WERI-Rb-1 (cell line): ENCODE measurements at regions not wholly inside any gene's neighbourhood (a gene's known extent, or its start where the extent isn't known, plus 50 kb on each side); places are given as distances from the start of the nearest gene placed in this dataset.

Experiments
- DNase-seq: peaks from one replicate; pipeline ENCODE4 v3.0.0-alpha.2; 2020
- H3K27ac ChIP-seq: fragments of 250-450 bp; sonication (Bioruptor Pico); 2 replicates; pipeline ENCODE4 v1.5.1; 2020; ENCODE audit warnings: mild to moderate bottlenecking, moderate library complexity
- H3K27me3 ChIP-seq: fragments of 250-450 bp; sonication (Bioruptor Pico); 2 replicates; pipeline ENCODE4 v1.5.1; 2021; ENCODE audit warnings: mild to moderate bottlenecking, low read depth, moderate library complexity; ENCODE audit not compliant: insufficient read depth, severe bottlenecking
- H3K36me3 ChIP-seq: fragments of 250-450 bp; sonication (Bioruptor Pico); 2 replicates; pipeline ENCODE4 v1.5.1; 2020; ENCODE audit warnings: mild to moderate bottlenecking, moderate library complexity
- H3K4me3 ChIP-seq: 2 replicates; pipeline ENCODE4 v1.5.1; 2011; ENCODE audit warnings: low read depth, mild to moderate bottlenecking, control low read depth, low read length
- H3K9me3 ChIP-seq: fragments of 250-450 bp; sonication (Bioruptor Pico); 2 replicates; pipeline ENCODE4 v1.5.1; 2021; ENCODE audit warnings: mild to moderate bottlenecking, moderate library complexity; ENCODE audit not compliant: severe bottlenecking
- TF ChIP-seq, protein P1 (sequence below): IDR thresholded peaks from 2 replicates; pipeline ENCODE4 v1.5.1; 2011; ENCODE audit warnings: low read depth, mild to moderate bottlenecking, control low read depth, inconsistent platforms, low read length

DNA sequence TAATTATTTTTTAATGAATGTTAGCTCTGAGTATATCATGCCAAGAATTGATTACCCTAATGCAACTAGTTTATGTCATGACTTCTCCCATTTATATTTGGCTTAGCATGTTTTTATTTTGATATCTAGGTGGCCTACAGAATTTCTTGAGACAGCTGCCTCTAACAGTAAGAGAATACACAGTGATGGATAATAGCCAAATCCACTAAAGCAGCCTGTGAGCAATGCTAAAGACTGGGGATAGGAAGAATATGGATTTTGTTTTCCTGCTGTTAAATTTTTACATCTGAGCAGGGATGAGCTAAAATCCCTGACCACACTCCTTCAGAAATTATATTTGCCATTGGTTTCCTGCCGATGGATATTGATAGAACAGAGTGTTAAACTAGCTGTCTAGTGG is 149.3 kb upstream of the TGFBR2 start:
- no peak for DNase-seq
- Histone ChIP-seq H3K9me3 (no peaks in the 10 kb centered on the region), H3K4me3 (no peak overlapping the region), H3K27me3 (no peaks in the 10 kb centered on the region), H3K27ac (no peak overlapping the region), H3K36me3 (no peaks in the 10 kb centered on the region)
- TF ChIP-seq, protein P1, sequence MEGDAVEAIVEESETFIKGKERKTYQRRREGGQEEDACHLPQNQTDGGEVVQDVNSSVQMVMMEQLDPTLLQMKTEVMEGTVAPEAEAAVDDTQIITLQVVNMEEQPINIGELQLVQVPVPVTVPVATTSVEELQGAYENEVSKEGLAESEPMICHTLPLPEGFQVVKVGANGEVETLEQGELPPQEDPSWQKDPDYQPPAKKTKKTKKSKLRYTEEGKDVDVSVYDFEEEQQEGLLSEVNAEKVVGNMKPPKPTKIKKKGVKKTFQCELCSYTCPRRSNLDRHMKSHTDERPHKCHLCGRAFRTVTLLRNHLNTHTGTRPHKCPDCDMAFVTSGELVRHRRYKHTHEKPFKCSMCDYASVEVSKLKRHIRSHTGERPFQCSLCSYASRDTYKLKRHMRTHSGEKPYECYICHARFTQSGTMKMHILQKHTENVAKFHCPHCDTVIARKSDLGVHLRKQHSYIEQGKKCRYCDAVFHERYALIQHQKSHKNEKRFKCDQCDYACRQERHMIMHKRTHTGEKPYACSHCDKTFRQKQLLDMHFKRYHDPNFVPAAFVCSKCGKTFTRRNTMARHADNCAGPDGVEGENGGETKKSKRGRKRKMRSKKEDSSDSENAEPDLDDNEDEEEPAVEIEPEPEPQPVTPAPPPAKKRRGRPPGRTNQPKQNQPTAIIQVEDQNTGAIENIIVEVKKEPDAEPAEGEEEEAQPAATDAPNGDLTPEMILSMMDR: no peak

DNA sequence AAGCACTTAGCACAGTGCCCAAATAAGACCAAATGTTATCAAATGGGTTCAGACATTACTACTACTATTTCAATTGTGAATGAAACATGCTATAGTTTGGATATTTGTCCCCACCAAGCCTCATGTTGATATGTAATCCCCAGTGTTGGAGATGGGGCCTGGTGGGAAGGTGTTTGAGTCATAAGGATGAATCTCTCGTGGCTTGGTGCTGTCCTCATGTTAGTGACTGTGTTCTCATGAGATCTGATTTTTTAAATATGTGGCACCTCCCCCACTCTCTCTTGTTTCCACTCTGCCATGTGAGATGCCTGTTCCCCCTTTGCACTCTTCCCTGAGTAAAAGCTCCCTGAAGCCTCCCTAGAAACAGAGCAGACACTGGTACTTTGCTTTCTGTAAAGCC is 148.7 kb upstream of the TGFBR2 start:
- TF ChIP-seq, protein P1: no peak
- H3K9me3 ChIP-seq: no peaks in the 10 kb centered on the region
- H3K36me3 ChIP-seq: no peaks in the 10 kb centered on the region
- no peak for DNase-seq
- no peak overlapping the region for H3K27ac ChIP-seq
- no peaks in the 10 kb centered on the region for H3K27me3 ChIP-seq
- H3K4me3 ChIP-seq: no peak overlapping the region

DNA sequence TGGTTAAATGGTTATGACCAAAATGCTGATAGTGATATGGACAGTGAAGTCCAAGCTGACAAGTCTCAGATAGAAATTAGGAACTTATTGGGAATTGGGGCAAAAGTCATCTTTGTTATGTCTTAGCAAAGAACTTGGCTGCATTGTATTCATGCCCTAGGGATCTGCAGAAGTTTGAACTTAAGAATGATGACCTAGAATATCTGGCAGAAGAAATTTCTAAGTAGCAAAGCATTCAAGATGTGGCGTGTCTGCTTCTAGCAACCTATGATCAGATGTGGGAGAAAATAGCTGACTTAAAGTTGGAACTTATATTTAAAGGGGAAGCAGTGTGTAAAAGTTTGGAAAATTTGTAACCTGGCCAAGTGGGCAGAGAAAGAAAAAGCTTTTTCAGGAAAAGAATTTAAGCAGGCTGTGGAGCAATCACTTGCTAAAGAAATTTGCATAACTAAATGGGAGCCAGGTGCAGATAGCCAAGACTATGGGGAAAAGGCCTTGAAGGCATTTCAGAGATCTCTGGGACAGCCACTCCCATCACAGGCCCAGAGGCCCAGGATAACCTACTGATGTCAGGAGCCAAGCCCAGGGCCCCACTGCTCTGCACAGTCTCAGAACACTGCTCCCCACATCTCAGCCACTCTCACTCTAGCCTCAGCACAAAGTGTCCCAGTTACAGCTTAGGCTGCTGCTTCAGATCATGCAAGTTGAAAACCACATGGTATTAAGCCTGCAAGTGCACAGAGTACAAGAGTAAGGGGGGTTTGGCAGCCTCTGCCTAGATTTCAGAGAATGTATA is 147.8 kb upstream of the TGFBR2 start:
- Histone ChIP-seq H3K4me3 (no peak overlapping the region), H3K36me3 (no peaks in the 10 kb centered on the region), H3K27ac (no peak overlapping the region), H3K27me3 (no peaks in the 10 kb centered on the region), H3K9me3 (no peaks in the 10 kb centered on the region)
- DNase-seq: no peak
- TF ChIP-seq, protein P1: no peak

DNA sequence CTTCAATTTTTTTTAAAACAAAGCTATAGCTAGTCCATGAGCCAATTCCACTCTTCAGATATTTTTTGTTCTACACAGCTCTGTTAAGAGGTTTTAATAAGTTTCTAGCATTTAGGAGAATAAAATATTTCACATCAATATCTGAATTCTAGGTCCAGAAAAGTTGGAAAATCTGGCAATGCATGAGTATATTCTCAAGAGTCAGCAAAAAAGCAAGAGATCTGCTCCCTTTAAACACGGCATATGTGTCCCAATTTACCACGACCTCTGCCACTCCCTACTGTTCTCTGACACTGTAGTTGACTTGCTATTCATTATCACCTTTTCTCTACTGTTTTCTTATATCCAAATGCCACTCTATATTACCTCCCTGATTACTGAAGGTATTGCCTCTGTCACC is 145.1 kb upstream of the TGFBR2 start:
- no peak overlapping the region for H3K27ac ChIP-seq
- no peaks in the 10 kb centered on the region for H3K27me3 ChIP-seq
- H3K9me3 ChIP-seq: no peaks in the 10 kb centered on the region

DNA sequence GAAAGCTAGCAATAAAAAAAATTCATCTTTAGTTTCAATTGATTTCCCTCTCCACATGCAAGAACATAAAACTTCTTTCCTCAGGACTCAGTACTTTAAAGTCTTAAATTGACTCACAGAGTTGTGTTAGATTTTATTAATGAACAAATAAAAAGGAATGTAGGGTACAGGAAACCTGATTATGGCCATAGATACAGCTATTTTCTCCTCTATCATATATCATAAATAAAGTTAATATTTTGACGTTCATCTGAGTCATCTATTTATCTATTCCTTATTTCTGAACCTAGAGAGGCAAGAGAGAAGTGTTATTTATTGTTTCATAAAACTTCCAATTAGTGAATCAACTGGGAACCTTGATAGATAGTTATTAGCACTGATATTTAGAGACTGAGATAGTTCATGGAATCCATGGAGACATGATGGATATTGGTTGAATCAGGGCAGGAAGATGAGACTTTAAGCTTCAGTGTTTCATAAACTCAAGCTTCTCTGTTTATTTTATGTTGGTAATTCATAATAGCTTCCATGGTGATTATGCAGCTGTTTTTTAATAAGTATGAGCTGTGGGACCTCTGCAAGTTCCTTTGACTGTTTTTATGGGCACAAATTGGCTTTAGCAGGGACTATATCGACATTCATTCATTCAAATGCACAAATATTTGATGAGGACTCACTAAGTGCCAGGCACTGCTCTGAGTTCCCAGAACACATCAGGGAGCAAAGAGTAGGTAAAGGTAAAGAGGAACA is 143.5 kb upstream of the TGFBR2 start:
- Histone ChIP-seq H3K27me3 (no peaks in the 10 kb centered on the region), H3K9me3 (no peaks in the 10 kb centered on the region), H3K27ac (no peak overlapping the region), H3K4me3 (no peak overlapping the region), H3K36me3 (no peaks in the 10 kb centered on the region)
- TF ChIP-seq, protein P1: no peak
- no peak for DNase-seq

More for the DNA sequence above, 145.1 kb upstream of the TGFBR2 start:
- no peaks in the 10 kb centered on the region for H3K36me3 ChIP-seq
- TF ChIP-seq, protein P1: no peak
- DNase-seq: no peak
- H3K4me3 ChIP-seq: no peak overlapping the region
